MCF 10A (cell line): ENCODE measurements at regions not wholly inside any gene's neighbourhood (a gene's known extent, or its start where the extent isn't known, plus 50 kb on each side); places are given as distances from the start of the nearest gene placed in this dataset.

Source experiments
- BruUV-seq: library from RNA; stranded (reverse); fragments of 400-500 nt; replicated peaks from 2 replicates; lab custom pipeline; 2021; lab: Mats Ljungman, UMichigan
- CTCF ChIA-PET: fragments of 300-600 bp; sonication (Branson Sonifier 250); formaldehyde crosslinking; extraction: SDS; loops from one replicate; lab custom pipeline; 2021; ENCODE audit warnings: antibody characterized with exemption, inconsistent platforms; lab: Yijun Ruan, JAX
- POLR2A ChIA-PET: fragments of 300-600, 350-650 bp; sonication (Branson Sonifier 250); formaldehyde crosslinking; extraction: SDS; loops from one replicate; lab custom pipeline; 2020; ENCODE audit warnings: antibody characterized with exemption, inconsistent platforms; lab: Yijun Ruan, JAX
- DNase-seq: peaks from one replicate; pipeline ENCODE4 v3.0.0-alpha.2; 2018; ENCODE audit not compliant: unreplicated experiment
- H3K27ac Mint-ChIP-seq: one replicate; pipeline ENCODE4 v1.8.0; 2022; ENCODE audit warnings: mild to moderate bottlenecking, low read depth, mixed read lengths; ENCODE audit not compliant: unreplicated experiment
- H3K27me3 Mint-ChIP-seq: one replicate; pipeline ENCODE4 v1.8.0; 2022; ENCODE audit warnings: mixed read lengths; ENCODE audit not compliant: insufficient read depth, unreplicated experiment
- H3K36me3 Mint-ChIP-seq: one replicate; pipeline ENCODE4 v1.8.0; 2022; ENCODE audit warnings: mild to moderate bottlenecking, moderate library complexity, mixed read lengths; ENCODE audit not compliant: insufficient read depth, unreplicated experiment
- H3K4me1 Mint-ChIP-seq: one replicate; pipeline ENCODE4 v1.8.0; 2022; ENCODE audit warnings: mixed read lengths; ENCODE audit not compliant: insufficient read depth, unreplicated experiment
- H3K4me3 Mint-ChIP-seq: one replicate; pipeline ENCODE4 v1.8.0; 2022; ENCODE audit warnings: mild to moderate bottlenecking, moderate library complexity, mixed read lengths; ENCODE audit not compliant: unreplicated experiment
- H3K9me3 Mint-ChIP-seq: one replicate; pipeline ENCODE4 v1.8.0; 2022; ENCODE audit warnings: mixed read lengths; ENCODE audit not compliant: unreplicated experiment
- CTCF ChIP-seq: fragments of 200-600 bp; IDR thresholded peaks from one replicate; pipeline ENCODE4 v1.8.0; 2022; ENCODE audit warnings: antibody characterized with exemption, mild to moderate bottlenecking; ENCODE audit not compliant: unreplicated experiment
- intact Hi-C: fragments of 100-400 bp; cut with micrococcal nuclease; formaldehyde crosslinking; loops from 2 replicates; pipeline ENCODE4 v1.14.1; 2022

- BruUV-seq, result no TSS peak
- no peak for TF ChIP-seq CTCF
- Mint-ChIP-seq H3K27me3 (no peaks in the 10 kb centered on the region), H3K27ac (no peak overlapping the region), H3K9me3 (no peaks in the 10 kb centered on the region), H3K4me3 (no peak overlapping the region), H3K4me1 (no peaks in the 10 kb centered on the region), H3K36me3 (no peaks in the 10 kb centered on the region)
- CTCF ChIA-PET, result no interaction called here
- no peak for DNase-seq
- POLR2A ChIA-PET, result no interaction called here
- intact Hi-C loops, result no loop called here
Observed at GRCh38 chr2:209029249-209029648, 394.6 kb upstream of the MAP2 start.

GRCh38 chr2:209044307-209044706 lies 379.5 kb upstream of the MAP2 start:
- Mint-ChIP-seq H3K9me3 (no peaks in the 10 kb centered on the region), H3K4me3 (no peak overlapping the region), H3K36me3 (no peaks in the 10 kb centered on the region), H3K4me1 (no peaks in the 10 kb centered on the region), H3K27ac (no peak overlapping the region), H3K27me3 (no peaks in the 10 kb centered on the region)
- intact Hi-C loops, result no loop called here
- POLR2A ChIA-PET, result no interaction called here
- no peak for TF ChIP-seq CTCF
- BruUV-seq, result no TSS peak
- DNase-seq, result no peak
- CTCF ChIA-PET, result no interaction called here

- no peaks in the 10 kb centered on the region for H3K27me3 Mint-ChIP-seq
- no peaks in the 10 kb centered on the region for H3K4me1 Mint-ChIP-seq
- POLR2A ChIA-PET, result no interaction called here
- H3K36me3 Mint-ChIP-seq, result no peaks in the 10 kb centered on the region
- H3K27ac Mint-ChIP-seq, result no peak overlapping the region
- no TSS peak for BruUV-seq
- H3K9me3 Mint-ChIP-seq, result no peaks in the 10 kb centered on the region
- no peak overlapping the region for H3K4me3 Mint-ChIP-seq
- intact Hi-C loops, result no loop called here
- no peak for DNase-seq
- CTCF ChIA-PET, result interaction anchor here (0.8 kb wide), 1 partner anchor 258 kb away, joined by 3 read pairs; no protein-coding TSS in a partner anchor
- no peak for TF ChIP-seq CTCF
Observed at GRCh38 chr2:209046163-209046562, 377.7 kb upstream of the MAP2 start.

- H3K4me3 Mint-ChIP-seq, result no peak overlapping the region
- no TSS peak for BruUV-seq
- H3K36me3 Mint-ChIP-seq, result no peaks in the 10 kb centered on the region
- intact Hi-C loops, result no loop called here
- no peaks in the 10 kb centered on the region for H3K4me1 Mint-ChIP-seq
- no peaks in the 10 kb centered on the region for H3K9me3 Mint-ChIP-seq
- CTCF ChIA-PET, result interaction anchor here (0.6 kb wide), 1 partner anchor 14 kb away, joined by 3 read pairs; no protein-coding TSS in a partner anchor
- DNase-seq, result no peak
- H3K27ac Mint-ChIP-seq, result no peak overlapping the region
- TF ChIP-seq CTCF, result no peak
- POLR2A ChIA-PET, result no interaction called here
- H3K27me3 Mint-ChIP-seq, result peaks cover 12% of the 10 kb centered on the region
Observed at GRCh38 chr2:209049608-209050007, 374.2 kb upstream of the MAP2 start.
